ENCODE measurements at regions not wholly inside any gene's neighbourhood (a gene's known extent, or its start where the extent isn't known, plus 50 kb on each side); places are given as distances from the start of the nearest gene placed in this dataset.

GRCh38 chr6:169078399-169079145, 175.1 kb downstream of the THBS2 start:
- DNase-seq (ENCODE audit: low spot score): no peak
- no peak for TF ChIP-seq CTCF (IDR thresholded peaks at IDR 0.05; ENCODE audit: extremely low read depth, insufficient read depth, missing control alignments)
- in situ Hi-C loops (cut with MboI; ENCODE audit: low pct_unique_long_range_greater_than_20kb, low sequenced_read_pairs, unreplicated experiment): no loop called here

- no peak for TF ChIP-seq CTCF (IDR thresholded peaks at IDR 0.05; ENCODE audit: extremely low read depth, insufficient read depth, missing control alignments)
- no peak for DNase-seq (ENCODE audit: low spot score)
- in situ Hi-C loops (cut with MboI; ENCODE audit: low pct_unique_long_range_greater_than_20kb, low sequenced_read_pairs, unreplicated experiment): no loop called here
Measured at GRCh38 chr6:169075915-169076654, 177.6 kb downstream of the THBS2 start.

GRCh38 chr6:169075211-169075914, 178.3 kb downstream of the THBS2 start:
- TF ChIP-seq CTCF (IDR thresholded peaks at IDR 0.05; ENCODE audit: extremely low read depth, insufficient read depth, missing control alignments): no peak
- in situ Hi-C loops (cut with MboI; ENCODE audit: low pct_unique_long_range_greater_than_20kb, low sequenced_read_pairs, unreplicated experiment): no loop called here
- no peak for DNase-seq (ENCODE audit: low spot score)

- TF ChIP-seq CTCF (IDR thresholded peaks at IDR 0.05; ENCODE audit: extremely low read depth, insufficient read depth, missing control alignments): no peak
- no peak for DNase-seq (ENCODE audit: low spot score)
- in situ Hi-C loops (cut with MboI; ENCODE audit: low pct_unique_long_range_greater_than_20kb, low sequenced_read_pairs, unreplicated experiment): no loop called here
Measured at GRCh38 chr6:169074526-169074925, 179.1 kb downstream of the THBS2 start.

GRCh38 chr6:169073311-169073710, 180.3 kb downstream of the THBS2 start:
- in situ Hi-C loops (cut with MboI; ENCODE audit: low pct_unique_long_range_greater_than_20kb, low sequenced_read_pairs, unreplicated experiment): no loop called here
- no peak for DNase-seq (ENCODE audit: low spot score)
- no peak for TF ChIP-seq CTCF (IDR thresholded peaks at IDR 0.05; ENCODE audit: extremely low read depth, insufficient read depth, missing control alignments)

GRCh38 chr6:169072127-169073042, 181.3 kb downstream of the THBS2 start:
- no peak for DNase-seq (ENCODE audit: low spot score)
- in situ Hi-C loops (cut with MboI; ENCODE audit: low pct_unique_long_range_greater_than_20kb, low sequenced_read_pairs, unreplicated experiment): no loop called here
- TF ChIP-seq CTCF (IDR thresholded peaks at IDR 0.05; ENCODE audit: extremely low read depth, insufficient read depth, missing control alignments): no peak
